ENCODE measurements at regions not wholly inside any gene's neighbourhood (a gene's known extent, or its start where the extent isn't known, plus 50 kb on each side); places are given as distances from the start of the nearest gene placed in this dataset.

DNA sequence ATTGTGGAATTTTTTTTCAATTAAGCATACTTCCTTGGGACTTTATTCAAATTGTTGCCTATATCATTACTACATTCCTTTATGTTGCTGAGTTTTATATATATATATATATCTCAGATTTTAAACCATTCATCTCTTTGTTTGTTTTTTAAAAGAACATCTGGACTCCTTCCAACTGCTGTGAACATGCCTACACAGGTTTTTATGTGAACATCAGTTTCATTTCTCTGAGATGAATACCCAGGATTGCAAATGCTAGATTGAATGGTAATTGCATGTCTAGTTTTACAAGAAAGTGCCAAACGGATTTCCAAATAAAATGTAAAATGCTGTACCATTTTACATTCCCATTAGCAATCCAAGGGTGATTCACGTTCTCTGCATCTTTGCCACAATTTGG is 1289.3 kb downstream of the HACE1 start:
- TF ChIP-seq, protein P1, sequence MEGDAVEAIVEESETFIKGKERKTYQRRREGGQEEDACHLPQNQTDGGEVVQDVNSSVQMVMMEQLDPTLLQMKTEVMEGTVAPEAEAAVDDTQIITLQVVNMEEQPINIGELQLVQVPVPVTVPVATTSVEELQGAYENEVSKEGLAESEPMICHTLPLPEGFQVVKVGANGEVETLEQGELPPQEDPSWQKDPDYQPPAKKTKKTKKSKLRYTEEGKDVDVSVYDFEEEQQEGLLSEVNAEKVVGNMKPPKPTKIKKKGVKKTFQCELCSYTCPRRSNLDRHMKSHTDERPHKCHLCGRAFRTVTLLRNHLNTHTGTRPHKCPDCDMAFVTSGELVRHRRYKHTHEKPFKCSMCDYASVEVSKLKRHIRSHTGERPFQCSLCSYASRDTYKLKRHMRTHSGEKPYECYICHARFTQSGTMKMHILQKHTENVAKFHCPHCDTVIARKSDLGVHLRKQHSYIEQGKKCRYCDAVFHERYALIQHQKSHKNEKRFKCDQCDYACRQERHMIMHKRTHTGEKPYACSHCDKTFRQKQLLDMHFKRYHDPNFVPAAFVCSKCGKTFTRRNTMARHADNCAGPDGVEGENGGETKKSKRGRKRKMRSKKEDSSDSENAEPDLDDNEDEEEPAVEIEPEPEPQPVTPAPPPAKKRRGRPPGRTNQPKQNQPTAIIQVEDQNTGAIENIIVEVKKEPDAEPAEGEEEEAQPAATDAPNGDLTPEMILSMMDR (IDR thresholded peaks at IDR 0.05): no peak
- TF ChIP-seq POLR2A (IDR thresholded peaks at IDR 0.05) (no peak), POLR2AphosphoS5 (IDR thresholded peaks at IDR 0.05) (no peak), EP300 (IDR thresholded peaks at IDR 0.05) (no peak)
